Prostate gland (tissue), 2 donors: ENCODE measurements at regions not wholly inside any gene's neighbourhood (a gene's known extent, or its start where the extent isn't known, plus 50 kb on each side); places are given as distances from the start of the nearest gene placed in this dataset.
A peak's percentile ranks its signal among the peaks of the same experiment; 100 is the strongest.

Experiments used
- DNase-seq: peaks from one replicate; pipeline ENCODE4 v3.0.0-alpha.2; 2019; ENCODE audit warnings: low spot score
- H3K27ac ChIP-seq, 2 donors: fragments of 200-600 bp; sonication (generic); 2 replicates each; pipeline ENCODE4 v1.5.1; 2017 to 2019
- H3K27me3 ChIP-seq: fragments of 200-600 bp; sonication (generic); replicated peaks from 2 replicates; pipeline ENCODE4 v1.5.1; 2019; ENCODE audit not compliant: insufficient read depth
- H3K36me3 ChIP-seq, 2 donors: fragments of 200-600 bp; sonication (generic); 1 replicate in 1 of 2; 2 replicates in 1 of 2; pipeline versions ENCODE4 v1.5.1 to v1.8.1; 2017 to 2019
- H3K4me1 ChIP-seq: fragments of 200-600 bp; sonication (generic); replicated peaks from 2 replicates; pipeline ENCODE4 v1.5.1; 2019
- H3K4me3 ChIP-seq, 2 donors: fragments of 200-600 bp; sonication (generic); 2 replicates each; pipeline ENCODE4 v1.5.1; 2017 to 2019
- H3K9me3 ChIP-seq: fragments of 200-600 bp; sonication (generic); 2 replicates; pipeline ENCODE4 v1.5.1; 2017
- POLR2A ChIP-seq: fragments of 450-650 bp; IDR thresholded peaks from one replicate; pipeline ENCODE4 v1.6.1; 2016; ENCODE audit warnings: antibody characterized with exemption, mild to moderate bottlenecking
- POLR2AphosphoS5 ChIP-seq: sonication (generic); formaldehyde crosslinking; IDR thresholded peaks from one replicate; pipeline ENCODE4 v1.6.1; 2017; ENCODE audit warnings: antibody characterized with exemption
- WGBS: methylation state at CpG from one replicate; pipeline ENCODE4 v1.1.5; 2018; 5-methylcytosine and 5-hydroxymethylcytosine counted together
- intact Hi-C: fragments of 100-400 bp; cut with DNase I; formaldehyde crosslinking; loops from one replicate; pipeline ENCODE4 v1.14.2; 2022
- TF ChIP-seq, protein P1 (sequence below), 4 experiments: fragments of 200-600 bp in 2 of 4; fragments of 450-650 bp in 2 of 4; sonication (generic) in 2 of 4; IDR thresholded peaks; 1 replicate in 3 of 4; 2 replicates in 1 of 4; pipeline ENCODE4 v1.5.1; 2016 to 2019; ENCODE audit warnings: antibody characterized with exemption in 4 of 4, mild to moderate bottlenecking in 2 of 4, moderate library complexity in 2 of 4

DNA sequence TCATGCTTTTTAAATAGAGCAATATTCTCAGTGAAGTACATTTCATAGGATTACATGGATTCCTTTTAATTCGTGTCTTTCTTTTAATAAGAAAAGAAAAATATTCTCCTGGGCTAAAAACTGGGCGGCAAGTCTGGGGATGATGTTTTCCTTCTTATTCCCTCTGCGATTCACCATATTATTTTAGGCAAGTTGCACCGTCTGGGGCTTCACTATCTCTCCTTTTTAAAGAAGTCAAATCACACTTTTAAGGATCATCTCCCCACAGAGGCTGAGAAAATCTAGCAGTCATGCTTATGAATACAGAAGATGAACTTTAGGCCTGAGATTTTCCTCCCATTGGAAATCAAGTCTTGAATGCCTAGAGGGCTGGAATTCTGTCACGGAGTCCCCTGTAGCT, 104.1 kb downstream of the COPS8 start:
- Histone ChIP-seq H3K27me3 (no peaks in the 10 kb centered on the region), H3K4me1 (no peaks in the 10 kb centered on the region), H3K9me3 (no peaks in the 10 kb centered on the region), H3K4me3 (no peak overlapping the region), H3K27ac (no peak overlapping the region), H3K36me3 (no peaks in the 10 kb centered on the region)
- intact Hi-C loops, result loop anchor here (10.0 kb wide), 1 partner anchor 105 kb away; no protein-coding TSS in a partner anchor
- WGBS, result 89% methylated on average over 5 of the region's 5 CpGs
- TF ChIP-seq, protein P1, sequence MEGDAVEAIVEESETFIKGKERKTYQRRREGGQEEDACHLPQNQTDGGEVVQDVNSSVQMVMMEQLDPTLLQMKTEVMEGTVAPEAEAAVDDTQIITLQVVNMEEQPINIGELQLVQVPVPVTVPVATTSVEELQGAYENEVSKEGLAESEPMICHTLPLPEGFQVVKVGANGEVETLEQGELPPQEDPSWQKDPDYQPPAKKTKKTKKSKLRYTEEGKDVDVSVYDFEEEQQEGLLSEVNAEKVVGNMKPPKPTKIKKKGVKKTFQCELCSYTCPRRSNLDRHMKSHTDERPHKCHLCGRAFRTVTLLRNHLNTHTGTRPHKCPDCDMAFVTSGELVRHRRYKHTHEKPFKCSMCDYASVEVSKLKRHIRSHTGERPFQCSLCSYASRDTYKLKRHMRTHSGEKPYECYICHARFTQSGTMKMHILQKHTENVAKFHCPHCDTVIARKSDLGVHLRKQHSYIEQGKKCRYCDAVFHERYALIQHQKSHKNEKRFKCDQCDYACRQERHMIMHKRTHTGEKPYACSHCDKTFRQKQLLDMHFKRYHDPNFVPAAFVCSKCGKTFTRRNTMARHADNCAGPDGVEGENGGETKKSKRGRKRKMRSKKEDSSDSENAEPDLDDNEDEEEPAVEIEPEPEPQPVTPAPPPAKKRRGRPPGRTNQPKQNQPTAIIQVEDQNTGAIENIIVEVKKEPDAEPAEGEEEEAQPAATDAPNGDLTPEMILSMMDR (IDR thresholded peaks at IDR 0.05), result no peak
- TF ChIP-seq POLR2A (no peak), POLR2AphosphoS5 (no peak)
- no peak for DNase-seq

DNA sequence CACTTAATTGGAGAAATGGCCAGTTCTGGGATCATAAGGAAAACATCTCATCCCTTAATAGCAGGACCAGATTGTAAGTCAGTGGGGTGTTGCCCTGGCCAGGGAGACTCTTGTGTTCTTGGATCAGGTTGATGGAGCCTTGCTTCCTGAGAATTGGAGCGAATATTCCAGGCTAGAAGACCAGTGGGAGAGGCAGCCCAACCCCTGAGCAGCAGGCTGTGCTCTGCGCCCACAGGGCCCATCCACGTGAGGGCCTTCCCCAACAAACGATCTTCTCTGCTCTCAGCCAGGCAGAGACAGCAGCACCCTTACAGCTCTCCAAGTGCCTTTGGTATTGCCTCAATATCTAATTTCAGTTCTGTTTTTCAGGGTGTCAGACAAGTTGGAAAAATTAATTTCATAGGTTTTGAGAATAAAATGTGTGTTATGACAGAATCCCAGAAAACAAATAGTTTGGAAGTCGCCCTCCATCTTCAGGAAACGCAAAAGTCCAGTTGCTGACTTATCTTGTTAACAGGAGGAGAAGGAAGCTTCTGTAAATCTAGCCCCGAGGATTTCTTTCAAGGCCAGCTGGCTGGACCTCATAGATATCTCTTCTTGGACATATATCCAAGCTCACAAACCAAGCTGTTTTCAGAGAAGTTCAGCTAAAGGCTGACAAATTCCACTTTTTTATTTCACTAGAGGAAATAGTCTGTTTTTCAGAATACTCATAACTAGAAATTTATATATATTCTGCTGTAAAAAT, 105.5 kb downstream of the COPS8 start:
- intact Hi-C loops, result loop anchor here (10.0 kb wide), 1 partner anchor 104 kb away; no protein-coding TSS in a partner anchor
- Histone ChIP-seq H3K27me3 (no peaks in the 10 kb centered on the region), H3K4me1 (no peaks in the 10 kb centered on the region), H3K4me3 (no peak overlapping the region), H3K9me3 (no peaks in the 10 kb centered on the region), H3K36me3 (no peaks in the 10 kb centered on the region), H3K27ac (peak overlapping the region; percentile 28 to 39)
- TF ChIP-seq POLR2AphosphoS5 (no peak), POLR2A (no peak)
- TF ChIP-seq, protein P1 (IDR thresholded peaks at IDR 0.05), result no peak
- no peak for DNase-seq
- 63% methylated on average over 7 of the region's 7 CpGs for WGBS

DNA sequence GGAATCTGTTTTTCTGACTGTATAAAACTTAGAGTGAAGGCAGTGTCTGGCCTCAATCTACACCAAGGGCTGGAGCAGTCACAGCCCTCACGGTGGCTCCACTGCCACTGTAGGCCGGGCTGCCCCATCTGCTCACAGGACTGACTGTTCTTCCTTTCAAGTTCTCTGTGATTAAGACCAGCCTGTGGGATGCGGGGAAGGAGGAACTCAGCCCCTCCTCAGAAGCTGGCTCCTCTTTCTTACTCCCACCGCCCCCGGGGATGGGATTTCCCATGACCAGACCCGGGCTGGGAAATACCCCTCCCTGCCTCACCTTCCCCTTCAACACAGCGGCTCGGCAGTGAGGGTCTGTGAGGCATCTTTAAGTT, 106.0 kb downstream of the COPS8 start:
- Histone ChIP-seq H3K4me3 (no peak overlapping the region), H3K9me3 (no peaks in the 10 kb centered on the region), H3K4me1 (no peaks in the 10 kb centered on the region), H3K27ac (peak overlapping the region; percentile 28 to 39), H3K36me3 (no peaks in the 10 kb centered on the region), H3K27me3 (no peaks in the 10 kb centered on the region)
- DNase-seq, result no peak
- no peak for TF ChIP-seq POLR2AphosphoS5
- TF ChIP-seq, protein P1 (IDR thresholded peaks at IDR 0.05), result no peak
- no peak for TF ChIP-seq POLR2A
- 57% methylated on average over 8 of the region's 8 CpGs for WGBS
- intact Hi-C loops, result loop anchor here (10.0 kb wide), 1 partner anchor 103 kb away; no protein-coding TSS in a partner anchor

DNA sequence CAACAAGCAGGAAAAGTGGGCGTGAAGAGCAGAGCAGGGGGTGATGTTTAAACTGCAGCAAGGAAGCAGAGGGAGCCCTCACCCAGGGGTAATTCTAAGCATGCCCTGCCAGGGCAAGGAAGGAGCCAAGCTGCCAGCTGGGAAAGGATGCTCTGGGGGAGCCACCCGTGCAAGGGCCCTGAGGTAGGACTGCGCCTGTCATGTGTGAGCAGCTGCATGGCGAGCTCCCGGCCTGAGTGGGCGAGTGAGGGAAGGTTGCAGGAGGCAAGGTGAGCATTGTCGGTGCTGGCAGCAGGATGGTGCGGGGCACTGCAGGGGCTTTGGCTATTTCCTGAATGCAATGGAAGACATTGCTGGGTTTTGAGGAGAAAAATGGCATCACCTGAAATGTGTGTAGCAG, 107.2 kb downstream of the COPS8 start:
- no peaks in the 10 kb centered on the region for H3K27me3 ChIP-seq
- no peaks in the 10 kb centered on the region for H3K4me1 ChIP-seq
- H3K27ac ChIP-seq, result no peak overlapping the region
- no peaks in the 10 kb centered on the region for H3K36me3 ChIP-seq
- intact Hi-C loops, result loop anchor here (10.0 kb wide), 1 partner anchor 102 kb away; no protein-coding TSS in a partner anchor
- H3K9me3 ChIP-seq, result no peaks in the 10 kb centered on the region
- no peak for TF ChIP-seq POLR2A
- TF ChIP-seq, protein P1 (IDR thresholded peaks at IDR 0.05), result no peak
- no peak for TF ChIP-seq POLR2AphosphoS5
- DNase-seq, result no peak
- H3K4me3 ChIP-seq, result no peak overlapping the region
- 96% methylated on average over 8 of the region's 8 CpGs for WGBS

DNA sequence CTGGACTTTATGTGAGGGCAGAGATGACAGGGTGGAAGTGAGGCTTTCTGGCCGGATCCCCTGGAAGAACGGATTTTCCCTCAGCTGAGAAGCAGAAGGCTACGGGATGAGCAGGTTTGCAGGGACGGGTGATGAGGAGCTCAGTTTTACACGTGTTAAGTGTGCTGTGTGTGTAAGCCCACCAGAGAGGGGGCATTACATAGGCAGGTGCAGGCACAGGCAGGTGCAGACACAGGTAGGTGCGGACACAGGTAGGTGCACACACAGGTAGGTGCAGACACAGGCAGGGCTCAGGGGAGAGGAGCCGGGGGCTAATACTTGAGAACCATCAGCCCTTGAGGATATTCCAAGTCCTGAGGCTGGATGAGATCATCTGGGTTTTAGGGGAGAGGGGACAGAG, 107.7 kb downstream of the COPS8 start:
- intact Hi-C loops, result loop anchor here (10.0 kb wide), 1 partner anchor 101 kb away; no protein-coding TSS in a partner anchor
- no peak for DNase-seq
- Histone ChIP-seq H3K4me1 (no peaks in the 10 kb centered on the region), H3K4me3 (no peak overlapping the region), H3K27ac (no peak overlapping the region), H3K9me3 (no peaks in the 10 kb centered on the region), H3K36me3 (no peaks in the 10 kb centered on the region), H3K27me3 (no peaks in the 10 kb centered on the region)
- WGBS, result 88% methylated on average over 7 of the region's 7 CpGs
- no peak for TF ChIP-seq POLR2AphosphoS5
- no peak for TF ChIP-seq POLR2A
- TF ChIP-seq, protein P1 (IDR thresholded peaks at IDR 0.05), result no peak
